Neural progenitor cell (in vitro differentiated cells): ENCODE measurements at regions not wholly inside any gene's neighbourhood (a gene's known extent, or its start where the extent isn't known, plus 50 kb on each side); places are given as distances from the start of the nearest gene placed in this dataset.

ENCODE experiments used
- DNase-seq: peaks from one replicate; pipeline ENCODE4 v3.0.0-alpha.2; 2016; ENCODE audit warnings: low spot score
- H2AFZ ChIP-seq: fragments of 200-600 bp; sonication (generic); replicated peaks from 2 replicates; pipeline ENCODE4 v1.6.1; 2016; ENCODE audit warnings: antibody characterized with exemption
- H3F3A ChIP-seq: fragments of 200-600 bp; sonication (generic); 2 replicates; pipeline ENCODE4 v1.6.1; 2016; ENCODE audit warnings: antibody characterized with exemption, low read depth
- H3K27ac ChIP-seq: fragments of 200-600 bp; sonication (generic); 2 replicates; pipeline ENCODE4 v1.5.1; 2016; ENCODE audit warnings: mild to moderate bottlenecking
- H3K27me3 ChIP-seq: fragments of 200-600 bp; sonication (generic); 2 replicates; pipeline ENCODE4 v1.6.1; 2016; ENCODE audit warnings: mild to moderate bottlenecking, moderate library complexity
- H3K36me3 ChIP-seq: fragments of 200-600 bp; sonication (generic); 2 replicates; pipeline ENCODE4 v1.5.1; 2016
- H3K4me1 ChIP-seq: fragments of 200-600 bp; sonication (generic); 2 replicates; pipeline ENCODE4 v1.6.1; 2016; ENCODE audit warnings: mixed run types
- H3K4me2 ChIP-seq: fragments of 200-600 bp; sonication (generic); 2 replicates; pipeline ENCODE4 v1.6.1; 2016
- H3K4me3 ChIP-seq: fragments of 200-600 bp; sonication (generic); 2 replicates; pipeline ENCODE4 v1.5.1; 2016
- H3K79me2 ChIP-seq: fragments of 200-600 bp; sonication (generic); 2 replicates; pipeline ENCODE4 v1.6.1; 2016; ENCODE audit warnings: low read depth
- H3K9ac ChIP-seq: fragments of 200-600 bp; sonication (generic); 2 replicates; pipeline ENCODE4 v1.6.1; 2016
- H3K9me3 ChIP-seq: fragments of 200-600 bp; sonication (generic); 2 replicates; pipeline ENCODE4 v1.5.1; 2016; ENCODE audit warnings: low read depth
- H4K20me1 ChIP-seq: fragments of 200-600 bp; sonication (generic); 2 replicates; pipeline ENCODE4 v1.6.1; 2016; ENCODE audit warnings: low read depth
- H3K27ac Mint-ChIP-seq: 3 replicates; pipeline ENCODE4 v1.8.0; 2021; ENCODE audit warnings: mixed read lengths
- H3K27me3 Mint-ChIP-seq: 2 replicates; pipeline ENCODE4 v1.8.0; 2022; ENCODE audit warnings: low read depth, mild to moderate bottlenecking, inconsistent platforms, moderate library complexity, mixed read lengths; ENCODE audit not compliant: insufficient read depth
- H3K36me3 Mint-ChIP-seq: 3 replicates; pipeline ENCODE4 v1.8.0; 2021; ENCODE audit warnings: mixed read lengths
- H3K4me1 Mint-ChIP-seq: 3 replicates; pipeline ENCODE4 v1.8.0; 2021; ENCODE audit warnings: mixed read lengths
- H3K4me3 Mint-ChIP-seq: 3 replicates; pipeline ENCODE4 v1.8.0; 2021; ENCODE audit warnings: mild to moderate bottlenecking, moderate library complexity, mixed read lengths
- H3K9me3 Mint-ChIP-seq: 3 replicates; pipeline ENCODE4 v1.8.0; 2020; ENCODE audit warnings: mixed read lengths
- EZH2 ChIP-seq: fragments of 200-600 bp; sonication (generic); IDR thresholded peaks from 2 replicates; pipeline ENCODE4 v1.6.1; 2017; ENCODE audit warnings: antibody characterized with exemption, mild to moderate bottlenecking, moderate library complexity
- EZH2phosphoT487 ChIP-seq: fragments of 200-600 bp; sonication (generic); IDR thresholded peaks from 2 replicates; pipeline ENCODE4 v1.6.1; 2017; ENCODE audit warnings: antibody characterized with exemption
- TF ChIP-seq, protein P1 (sequence below): fragments of 200-600 bp; sonication (generic); IDR thresholded peaks from 2 replicates; pipeline ENCODE4 v1.5.1; 2017; ENCODE audit warnings: antibody characterized with exemption, mild to moderate bottlenecking

GRCh38 chr4:178275671-178276360, 833.6 kb upstream of the AGA start:
- peak; percentile 29 for DNase-seq
- no peak overlapping the region for H3K27ac Mint-ChIP-seq

DNA sequence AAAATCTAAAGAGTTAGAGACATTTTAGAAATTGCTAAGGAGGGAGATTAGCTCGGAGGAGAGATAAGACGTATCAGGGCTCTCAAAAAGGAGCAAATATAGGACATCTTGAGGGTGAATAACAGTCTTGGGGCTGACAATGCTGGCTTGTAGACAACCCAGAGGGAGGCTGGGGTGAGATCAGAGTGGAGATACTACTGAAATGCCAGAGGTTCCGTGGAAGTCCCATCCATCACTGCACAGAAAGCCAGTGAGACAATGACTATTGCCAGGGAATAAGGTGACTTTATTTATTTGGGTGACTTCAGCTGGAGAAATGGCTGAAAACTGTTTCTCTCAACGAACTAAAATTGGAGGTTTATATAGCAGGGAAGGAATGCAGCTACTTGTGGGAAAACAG, 838.1 kb upstream of the AGA start:
- Histone ChIP-seq H3K27ac (no peak overlapping the region), H3K4me1 (peaks cover 9% of the 10 kb centered on the region), H3K4me2 (no peak overlapping the region), H3F3A (no peaks in the 10 kb centered on the region), H3K4me3 (no peak overlapping the region), H3K9ac (no peak overlapping the region), H3K9me3 (no peaks in the 10 kb centered on the region), H4K20me1 (no peaks in the 10 kb centered on the region), H3K79me2 (no peaks in the 10 kb centered on the region), H3K27me3 (no peaks in the 10 kb centered on the region), H2AFZ (no peak overlapping the region), H3K36me3 (no peaks in the 10 kb centered on the region)
- Mint-ChIP-seq H3K9me3 (no peaks in the 10 kb centered on the region), H3K4me3 (no peak overlapping the region), H3K36me3 (no peaks in the 10 kb centered on the region), H3K27me3 (no peaks in the 10 kb centered on the region), H3K27ac (no peak overlapping the region), H3K4me1 (peaks cover 6% of the 10 kb centered on the region)
- TF ChIP-seq EZH2 (no peak), EZH2phosphoT487 (no peak)
- TF ChIP-seq, protein P1, sequence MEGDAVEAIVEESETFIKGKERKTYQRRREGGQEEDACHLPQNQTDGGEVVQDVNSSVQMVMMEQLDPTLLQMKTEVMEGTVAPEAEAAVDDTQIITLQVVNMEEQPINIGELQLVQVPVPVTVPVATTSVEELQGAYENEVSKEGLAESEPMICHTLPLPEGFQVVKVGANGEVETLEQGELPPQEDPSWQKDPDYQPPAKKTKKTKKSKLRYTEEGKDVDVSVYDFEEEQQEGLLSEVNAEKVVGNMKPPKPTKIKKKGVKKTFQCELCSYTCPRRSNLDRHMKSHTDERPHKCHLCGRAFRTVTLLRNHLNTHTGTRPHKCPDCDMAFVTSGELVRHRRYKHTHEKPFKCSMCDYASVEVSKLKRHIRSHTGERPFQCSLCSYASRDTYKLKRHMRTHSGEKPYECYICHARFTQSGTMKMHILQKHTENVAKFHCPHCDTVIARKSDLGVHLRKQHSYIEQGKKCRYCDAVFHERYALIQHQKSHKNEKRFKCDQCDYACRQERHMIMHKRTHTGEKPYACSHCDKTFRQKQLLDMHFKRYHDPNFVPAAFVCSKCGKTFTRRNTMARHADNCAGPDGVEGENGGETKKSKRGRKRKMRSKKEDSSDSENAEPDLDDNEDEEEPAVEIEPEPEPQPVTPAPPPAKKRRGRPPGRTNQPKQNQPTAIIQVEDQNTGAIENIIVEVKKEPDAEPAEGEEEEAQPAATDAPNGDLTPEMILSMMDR = no peak
- DNase-seq = no peak

More at GRCh38 chr4:178275671-178276360, 833.6 kb upstream of the AGA start:
- Histone ChIP-seq H2AFZ (no peak overlapping the region), H3K4me3 (no peak overlapping the region), H3K27me3 (no peaks in the 10 kb centered on the region), H3K9me3 (no peaks in the 10 kb centered on the region), H3K9ac (no peak overlapping the region), H3K4me1 (peaks cover 4% of the 10 kb centered on the region), H3F3A (no peaks in the 10 kb centered on the region), H3K4me2 (no peak overlapping the region), H3K79me2 (no peaks in the 10 kb centered on the region), H4K20me1 (no peaks in the 10 kb centered on the region), H3K36me3 (no peaks in the 10 kb centered on the region), H3K27ac (no peak overlapping the region)
- Mint-ChIP-seq H3K27me3 (no peaks in the 10 kb centered on the region), H3K4me1 (peaks cover 6% of the 10 kb centered on the region), H3K36me3 (no peaks in the 10 kb centered on the region), H3K4me3 (no peak overlapping the region), H3K9me3 (no peaks in the 10 kb centered on the region)
- TF ChIP-seq, protein P1 = peak; percentile 57
- TF ChIP-seq EZH2 = no peak

DNA sequence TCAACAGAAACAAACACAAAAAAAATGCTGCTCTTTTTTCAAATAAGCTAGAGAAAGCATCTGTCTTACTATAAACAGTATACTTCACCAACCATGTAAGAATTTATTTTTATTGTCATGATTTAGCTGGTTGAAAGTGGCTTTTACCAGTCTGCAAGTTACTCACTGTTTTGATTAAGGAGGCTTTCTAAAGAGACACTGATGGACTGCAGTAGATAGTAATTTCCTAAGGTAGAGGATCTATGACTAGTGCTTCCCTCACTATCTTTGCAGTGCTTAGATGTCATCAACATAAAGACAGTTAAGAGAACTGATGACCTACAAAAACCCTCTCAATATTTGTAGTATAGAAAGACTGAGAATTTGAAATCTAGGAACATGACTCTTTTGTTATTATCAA, 846.2 kb upstream of the AGA start:
- Histone ChIP-seq H3K27me3 (no peaks in the 10 kb centered on the region), H3K4me3 (no peak overlapping the region), H3K4me1 (peaks cover 5% of the 10 kb centered on the region), H3K36me3 (no peaks in the 10 kb centered on the region), H2AFZ (no peak overlapping the region), H3F3A (no peaks in the 10 kb centered on the region), H3K79me2 (no peaks in the 10 kb centered on the region), H3K4me2 (no peak overlapping the region), H3K27ac (no peak overlapping the region), H3K9me3 (no peaks in the 10 kb centered on the region), H4K20me1 (no peaks in the 10 kb centered on the region), H3K9ac (no peak overlapping the region)
- TF ChIP-seq EZH2 (no peak), EZH2phosphoT487 (no peak)
- TF ChIP-seq, protein P1 = no peak
- Mint-ChIP-seq H3K36me3 (no peaks in the 10 kb centered on the region), H3K27ac (no peak overlapping the region), H3K4me3 (no peak overlapping the region), H3K9me3 (no peaks in the 10 kb centered on the region), H3K27me3 (no peaks in the 10 kb centered on the region), H3K4me1 (no peaks in the 10 kb centered on the region)
- DNase-seq = no peak
